Esophagus muscularis mucosa (tissue), 3 donors: ENCODE measurements at regions not wholly inside any gene's neighbourhood (a gene's known extent, or its start where the extent isn't known, plus 50 kb on each side); places are given as distances from the start of the nearest gene placed in this dataset.

Experiments used
- POLR2A ChIP-seq: fragments of 450-650 bp; IDR thresholded peaks from one replicate; pipeline ENCODE4 v1.6.1; 2017; ENCODE audit warnings: antibody characterized with exemption, moderate library complexity, mild to moderate bottlenecking, low read depth
- TF ChIP-seq, protein P1 (sequence below), 3 experiments: fragments of 200-600 bp in 2 of 3; fragments of 450-650 bp in 1 of 3; sonication (generic) in 2 of 3; IDR thresholded peaks; one replicate each; pipeline ENCODE4 v1.5.1; 2017 to 2019; ENCODE audit warnings: antibody characterized with exemption in 3 of 3, mild to moderate bottlenecking in 2 of 3, moderate library complexity in 1 of 3

GRCh38 chr15:62779899-62780298, 262.6 kb upstream of the TPM1 start:
- TF ChIP-seq, protein P1, sequence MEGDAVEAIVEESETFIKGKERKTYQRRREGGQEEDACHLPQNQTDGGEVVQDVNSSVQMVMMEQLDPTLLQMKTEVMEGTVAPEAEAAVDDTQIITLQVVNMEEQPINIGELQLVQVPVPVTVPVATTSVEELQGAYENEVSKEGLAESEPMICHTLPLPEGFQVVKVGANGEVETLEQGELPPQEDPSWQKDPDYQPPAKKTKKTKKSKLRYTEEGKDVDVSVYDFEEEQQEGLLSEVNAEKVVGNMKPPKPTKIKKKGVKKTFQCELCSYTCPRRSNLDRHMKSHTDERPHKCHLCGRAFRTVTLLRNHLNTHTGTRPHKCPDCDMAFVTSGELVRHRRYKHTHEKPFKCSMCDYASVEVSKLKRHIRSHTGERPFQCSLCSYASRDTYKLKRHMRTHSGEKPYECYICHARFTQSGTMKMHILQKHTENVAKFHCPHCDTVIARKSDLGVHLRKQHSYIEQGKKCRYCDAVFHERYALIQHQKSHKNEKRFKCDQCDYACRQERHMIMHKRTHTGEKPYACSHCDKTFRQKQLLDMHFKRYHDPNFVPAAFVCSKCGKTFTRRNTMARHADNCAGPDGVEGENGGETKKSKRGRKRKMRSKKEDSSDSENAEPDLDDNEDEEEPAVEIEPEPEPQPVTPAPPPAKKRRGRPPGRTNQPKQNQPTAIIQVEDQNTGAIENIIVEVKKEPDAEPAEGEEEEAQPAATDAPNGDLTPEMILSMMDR (IDR thresholded peaks at IDR 0.05): no peak
- no peak for TF ChIP-seq POLR2A
